ENCODE measurements at regions not wholly inside any gene's neighbourhood (a gene's known extent, or its start where the extent isn't known, plus 50 kb on each side); places are given as distances from the start of the nearest gene placed in this dataset.
"Not testable (repeated sequence)": the region's sequence is repeated elsewhere in the genome, so short reads cannot be mapped to it uniquely, and the experiment has no call there.

DNA sequence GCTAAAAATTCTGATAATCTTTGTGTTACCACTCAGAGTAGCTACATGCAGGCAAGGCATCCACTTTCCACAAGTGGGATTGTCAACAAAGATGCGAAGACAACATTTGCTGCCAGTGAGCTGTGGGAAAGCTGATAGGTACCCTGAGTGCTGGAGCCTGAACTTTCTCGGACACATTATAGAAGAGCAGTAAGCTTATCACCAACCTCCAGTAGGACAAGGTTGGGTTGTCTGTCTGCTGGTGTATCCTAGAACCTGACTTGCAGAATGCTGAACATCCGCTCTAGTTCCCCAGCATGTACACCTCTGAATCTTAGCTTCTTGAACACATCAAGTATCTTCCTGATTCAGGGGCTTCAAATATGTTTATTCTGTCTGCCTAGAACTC is 103.8 kb upstream of the PPM1H start:
- no peak for DNase-seq

DNA sequence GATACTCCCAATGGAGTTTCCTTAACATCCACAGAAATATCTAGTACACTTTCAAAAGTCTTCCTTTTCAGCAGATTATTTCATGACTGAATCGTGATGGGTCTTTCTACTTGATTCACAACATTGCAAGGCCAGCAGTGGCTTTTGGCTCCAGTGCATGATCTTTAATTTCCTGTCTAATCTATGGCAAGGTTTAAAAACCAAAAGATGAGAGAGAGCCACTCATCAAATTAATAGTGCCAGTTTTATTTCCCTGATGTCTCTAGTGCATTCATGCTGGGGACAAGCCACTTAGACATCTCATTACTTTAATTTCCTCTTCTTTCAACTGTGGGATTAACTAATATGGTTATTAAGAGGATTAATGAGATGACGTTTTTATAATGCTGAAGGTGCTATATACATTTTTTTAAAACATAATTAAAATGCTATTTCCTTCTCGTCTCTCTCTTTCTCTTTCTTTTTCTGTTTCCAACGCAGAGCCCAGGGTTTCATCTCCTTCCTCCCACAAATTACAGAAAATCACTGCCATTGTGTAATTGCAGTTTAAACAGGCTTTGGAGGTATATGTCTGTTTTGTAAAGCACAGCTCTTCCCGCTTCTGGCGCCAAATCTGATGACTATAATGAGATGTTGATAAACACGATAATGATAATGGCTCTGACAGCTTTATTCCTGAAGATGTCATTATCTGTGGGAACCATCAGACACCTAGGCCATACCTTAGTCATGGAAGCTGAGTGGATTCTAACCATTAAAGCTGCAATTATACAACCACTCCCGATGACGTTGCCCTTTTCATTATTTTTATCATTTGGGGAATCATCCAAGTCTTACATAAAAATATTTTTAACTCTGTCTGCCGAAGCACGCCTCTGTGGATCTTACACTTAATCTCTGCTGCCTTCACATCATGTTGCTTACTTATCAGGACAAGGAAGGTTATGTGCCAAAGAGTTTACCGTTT is 103.1 kb upstream of the PPM1H start:
- no peak for DNase-seq

DNA sequence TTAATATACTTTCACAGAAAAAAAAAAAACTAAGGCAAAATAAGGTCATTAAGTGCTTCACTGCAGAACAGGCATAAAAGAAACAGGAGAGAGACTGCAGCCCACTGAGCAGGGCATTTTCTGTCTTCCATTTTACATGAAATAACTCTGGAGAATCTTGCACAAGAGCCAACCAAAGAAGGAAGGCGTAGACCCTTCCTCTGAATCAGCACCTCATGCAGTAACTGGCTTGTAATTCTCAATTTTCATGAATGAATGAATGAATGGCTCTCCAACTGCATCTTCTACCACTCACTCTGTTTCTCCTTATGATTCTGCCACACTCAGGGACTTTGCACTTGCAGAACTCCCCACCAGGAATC is 102.0 kb upstream of the PPM1H start:
- DNase-seq: no peak

DNA sequence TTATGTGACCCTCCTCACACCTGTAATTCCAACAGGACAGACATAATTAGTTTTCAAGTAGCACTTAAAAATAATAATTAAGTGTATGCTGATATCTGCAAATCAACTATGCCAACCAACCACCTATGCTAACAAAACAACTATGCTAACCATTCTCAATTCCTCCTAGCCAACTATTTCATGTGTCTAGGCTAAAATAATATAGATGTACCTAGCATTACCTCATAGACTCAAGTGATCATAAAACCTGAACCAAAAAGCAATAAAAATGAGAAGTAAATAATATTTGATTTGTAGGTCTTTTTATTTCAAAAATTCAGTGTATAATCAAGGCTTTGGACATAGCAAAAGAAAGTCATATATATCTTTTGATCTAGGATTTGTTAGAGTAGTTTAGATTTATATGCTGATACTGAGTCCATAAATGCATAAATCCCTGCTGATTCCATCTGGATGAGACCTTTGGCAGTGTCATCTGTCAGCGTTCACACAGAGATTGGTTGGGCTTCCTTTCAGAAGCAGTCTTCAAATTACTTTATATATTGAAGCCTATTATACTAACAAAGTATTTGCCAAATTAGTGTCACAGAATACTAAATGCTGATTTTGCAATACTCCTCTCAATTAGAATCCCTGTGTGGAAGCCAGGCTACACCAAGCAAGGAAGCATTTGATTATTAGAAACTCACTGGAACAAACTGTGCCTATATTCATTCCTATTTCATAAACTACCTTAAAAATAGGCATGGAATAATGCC is 101.4 kb upstream of the PPM1H start:
- DNase-seq: no peak

DNA sequence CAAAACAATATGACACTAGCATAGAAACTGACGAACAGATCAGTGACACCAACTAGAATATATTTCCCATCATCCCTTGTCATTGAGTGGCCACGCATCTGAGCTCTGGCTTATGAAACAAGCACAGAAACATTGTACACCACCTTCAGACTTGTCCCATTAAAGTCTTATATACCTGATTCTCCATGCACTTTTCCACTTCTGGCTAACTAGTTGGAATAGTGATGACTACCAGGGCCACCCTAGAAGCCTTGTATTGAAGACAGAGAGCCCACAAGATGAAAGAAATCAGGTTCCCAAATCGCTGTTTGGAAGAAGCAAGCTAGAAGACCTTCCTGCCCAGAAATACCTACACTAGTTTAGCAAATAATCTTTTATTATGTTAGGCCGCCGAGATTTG is 99.7 kb upstream of the PPM1H start:
- no peak for DNase-seq

DNA sequence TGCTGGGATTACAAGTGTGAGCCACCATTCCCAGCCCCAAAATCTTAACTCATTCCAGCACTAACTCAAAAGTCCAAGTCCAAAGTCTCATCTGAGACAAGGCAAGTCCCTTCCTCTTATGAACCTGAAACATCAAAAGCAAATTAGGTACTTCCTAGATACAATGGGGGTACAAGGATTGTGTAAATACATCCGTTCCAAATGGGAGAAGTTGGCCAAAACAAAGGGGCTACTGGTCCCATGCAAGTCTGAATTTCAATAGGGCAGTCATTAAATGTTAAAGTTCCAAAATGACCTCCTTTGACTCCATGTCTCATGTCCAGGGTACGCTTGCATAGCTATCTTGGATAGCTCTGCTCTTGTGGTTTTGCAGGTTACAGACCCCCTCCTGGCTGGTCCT is 94.7 kb upstream of the PPM1H start:
- no peak for DNase-seq

DNA sequence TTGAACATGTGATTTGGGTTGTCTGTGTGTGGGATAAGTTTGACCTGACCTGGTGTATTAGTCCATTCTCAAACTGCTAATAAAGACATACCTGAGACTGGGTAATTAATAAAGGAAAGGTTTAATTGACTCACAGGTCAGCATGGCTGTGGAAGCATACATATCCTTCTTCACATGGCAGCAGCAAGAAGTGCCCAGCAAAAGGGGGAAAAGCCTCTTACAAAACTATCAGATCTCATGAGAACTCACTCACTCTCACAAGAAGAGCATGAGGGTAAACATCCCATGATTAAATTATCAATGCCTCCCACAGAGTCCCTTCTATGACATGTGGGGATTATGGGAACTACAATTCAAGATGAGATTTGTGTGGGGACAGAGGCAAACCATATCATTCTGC is 94.0 kb upstream of the PPM1H start:
- DNase-seq: no peak

DNA sequence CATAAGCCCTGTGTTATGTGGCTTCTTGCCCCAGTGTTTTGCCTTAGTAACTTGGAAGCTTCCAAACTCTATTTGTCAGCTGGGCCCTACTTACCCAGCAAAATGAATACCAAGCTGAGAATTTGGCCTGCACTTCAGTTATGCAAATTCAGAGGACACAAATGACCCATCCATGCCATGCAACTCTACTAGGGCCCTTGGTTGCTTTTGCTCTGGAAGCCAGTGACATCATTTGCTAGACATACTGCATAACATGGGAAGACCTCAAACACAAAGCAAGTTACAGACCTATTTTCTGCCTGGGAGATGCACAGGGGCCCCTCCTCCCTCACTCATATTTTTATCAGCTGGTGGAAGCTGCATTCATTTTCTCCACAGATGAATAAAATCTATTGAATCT is 90.2 kb upstream of the PPM1H start:
- DNase-seq: no peak

DNA sequence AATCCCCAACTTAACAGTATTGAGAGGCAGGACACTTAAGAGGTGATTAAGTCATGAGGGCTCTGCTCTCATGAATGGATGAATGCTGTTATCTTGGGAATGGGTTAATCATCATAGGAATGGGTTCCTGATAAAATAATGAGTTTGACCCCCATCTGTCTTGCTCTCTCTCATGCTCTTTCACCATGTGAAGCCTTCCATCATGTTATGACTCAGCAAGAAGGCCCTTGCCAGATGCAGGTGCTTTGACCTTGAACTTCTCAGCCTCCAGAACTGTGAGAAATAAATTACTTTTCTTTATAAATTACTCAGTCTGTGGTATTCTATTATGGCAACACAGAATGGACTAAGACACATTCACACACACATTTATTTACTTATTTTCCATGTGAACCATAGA is 89.0 kb upstream of the PPM1H start:
- no peak for DNase-seq

DNA sequence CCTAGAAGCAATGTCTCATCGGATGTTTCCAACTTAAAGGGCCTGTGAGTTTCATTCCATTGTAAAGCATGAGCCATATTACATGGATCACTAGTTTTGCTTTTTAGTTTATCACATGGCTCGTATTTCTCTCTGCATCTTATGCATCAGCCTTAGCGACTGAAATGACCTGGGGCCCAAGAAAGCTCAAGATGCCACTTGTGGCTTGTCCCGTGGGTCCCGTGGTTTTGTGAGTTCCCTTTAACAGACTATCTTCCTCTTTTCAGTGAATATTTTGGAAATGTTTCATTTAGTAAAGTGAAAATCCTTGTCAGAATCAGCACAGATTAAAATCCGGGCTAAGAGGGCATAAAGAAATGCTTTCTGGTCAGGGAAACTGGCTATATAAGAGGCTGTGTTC is 86.2 kb upstream of the PPM1H start:
- no peak for DNase-seq

DNA sequence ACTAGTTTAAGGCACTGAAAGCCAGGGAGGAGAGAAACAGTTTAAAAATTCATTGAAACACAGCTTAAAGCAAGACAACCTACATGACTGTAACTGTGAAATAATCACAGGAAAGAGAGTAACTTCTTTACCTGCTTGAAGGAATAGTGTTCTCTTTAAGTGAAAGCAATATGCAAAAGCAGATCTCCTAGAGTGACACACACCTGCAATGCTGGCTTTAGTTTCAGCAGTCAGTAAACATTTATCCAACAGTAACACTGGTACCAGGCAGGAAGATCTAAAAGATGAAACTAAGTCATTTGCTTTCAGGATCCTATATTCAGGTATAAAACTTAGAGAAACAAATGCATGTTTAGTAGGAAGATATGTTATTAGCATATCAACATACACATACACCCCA is 85.3 kb upstream of the PPM1H start:
- no peak for DNase-seq

DNA sequence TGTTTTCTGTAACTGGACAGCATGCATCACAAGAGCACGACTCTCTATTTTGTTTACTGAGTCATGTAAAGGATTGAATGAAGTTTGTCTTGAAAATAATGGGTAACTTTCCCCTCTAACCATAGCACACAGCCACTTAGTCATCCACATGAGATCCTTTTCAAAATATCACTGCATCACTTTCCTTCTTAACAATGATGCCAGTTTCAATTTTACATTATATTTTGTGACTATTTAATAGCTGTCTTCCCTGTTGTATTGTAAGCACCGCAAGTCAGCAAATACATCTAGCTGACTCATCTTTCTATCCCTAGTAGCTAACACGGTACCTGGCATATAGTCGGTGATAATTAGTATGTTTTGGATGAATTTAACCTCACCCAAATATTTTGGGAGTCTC is 83.3 kb upstream of the PPM1H start:
- no peak for DNase-seq

DNA sequence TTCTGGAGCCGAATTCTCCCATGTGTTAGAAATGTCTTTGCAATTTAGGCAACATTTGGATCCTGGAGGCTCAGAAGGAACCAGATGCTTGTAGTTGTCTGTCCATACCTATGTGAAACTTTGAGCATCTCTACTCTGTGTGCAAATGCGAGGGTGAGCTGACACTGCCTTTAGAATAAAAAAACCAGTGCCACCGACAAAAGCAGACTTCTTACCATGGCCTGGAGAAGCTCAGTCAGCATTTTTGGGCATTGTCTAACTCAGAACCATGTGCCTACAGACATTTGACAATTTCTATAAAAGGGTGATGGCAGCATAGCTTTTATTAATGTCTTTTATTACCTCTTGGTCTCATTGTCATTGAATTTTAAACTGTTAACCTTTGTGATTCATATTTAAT is 78.4 kb upstream of the PPM1H start:
- no peak for DNase-seq

DNA sequence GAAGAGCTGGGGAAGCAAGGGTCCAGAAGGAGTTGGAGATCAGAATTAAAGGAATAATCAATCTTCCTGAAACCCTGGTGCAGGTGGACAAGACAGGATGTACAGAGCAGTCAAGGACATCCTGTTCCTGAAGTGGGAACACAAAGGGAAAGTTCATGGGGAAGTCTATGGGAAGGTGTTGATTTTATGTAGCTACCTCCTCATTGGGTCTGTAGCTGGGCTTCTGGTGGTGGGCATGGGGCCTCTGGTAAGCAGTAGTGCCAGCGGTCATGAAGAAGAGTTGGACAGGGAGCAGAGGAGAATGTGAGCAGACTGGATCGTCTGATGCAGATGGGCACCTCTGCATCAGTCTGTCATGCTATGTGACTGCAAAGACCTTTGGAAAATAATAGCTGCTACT is 75.7 kb upstream of the PPM1H start:
- no peak for DNase-seq

DNA sequence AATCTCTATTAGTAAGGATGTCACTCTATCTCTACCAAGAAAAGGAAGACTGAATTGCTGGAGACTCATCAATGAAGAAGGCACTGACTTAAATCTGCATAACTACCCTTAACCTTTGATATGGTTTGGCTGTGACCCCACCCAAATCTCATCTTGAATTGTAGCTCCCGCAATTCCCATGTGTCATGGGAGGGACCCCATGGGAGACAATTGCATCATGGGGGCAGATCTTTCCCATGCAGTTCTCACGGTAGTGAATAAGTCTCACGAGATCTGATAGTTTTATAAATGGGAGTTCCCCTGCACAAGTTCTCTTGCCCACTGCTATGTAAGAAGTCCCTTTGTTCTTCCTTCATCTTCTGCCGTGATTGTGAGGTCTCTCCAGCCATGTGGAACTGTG is 73.4 kb upstream of the PPM1H start:
- DNase-seq: no peak

DNA sequence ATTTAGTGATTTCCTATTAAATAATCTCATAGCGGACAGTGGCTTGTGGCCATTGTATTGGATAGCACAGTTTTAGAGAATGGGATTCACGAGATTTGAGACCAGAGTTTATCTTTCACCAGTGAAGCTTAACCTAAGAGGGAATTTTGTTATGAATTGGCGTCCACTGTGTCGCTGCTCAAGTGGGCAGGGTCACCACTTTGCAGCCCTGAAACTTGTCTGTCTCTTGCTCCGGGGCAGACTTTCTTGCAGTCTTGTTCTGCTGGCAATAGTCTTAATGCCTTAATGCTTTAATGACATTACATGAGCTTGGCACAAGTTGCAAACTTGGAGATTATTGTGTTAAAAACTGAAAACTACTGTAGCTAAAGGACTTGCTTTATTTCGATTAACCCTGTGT is 72.8 kb upstream of the PPM1H start:
- no peak for DNase-seq

DNA sequence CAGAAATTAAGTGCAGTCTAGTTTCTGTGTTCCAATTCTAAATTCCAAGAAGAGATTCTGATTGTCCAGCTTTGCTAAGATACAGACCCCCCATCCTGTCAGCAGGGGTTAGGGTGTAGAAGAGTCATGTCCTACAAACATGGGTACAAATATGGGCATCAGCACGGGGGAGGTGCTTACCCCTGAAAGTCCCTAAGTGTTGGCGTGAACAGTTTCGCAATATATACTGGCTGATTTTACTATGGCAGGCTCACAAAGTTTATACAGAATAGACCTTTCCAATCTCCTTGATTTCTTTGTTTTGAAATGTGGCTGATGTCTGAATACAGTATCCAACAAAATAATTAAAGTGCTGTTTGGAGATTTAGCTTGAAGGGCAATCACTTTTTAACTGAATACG is 71.6 kb upstream of the PPM1H start:
- DNase-seq: no peak

DNA sequence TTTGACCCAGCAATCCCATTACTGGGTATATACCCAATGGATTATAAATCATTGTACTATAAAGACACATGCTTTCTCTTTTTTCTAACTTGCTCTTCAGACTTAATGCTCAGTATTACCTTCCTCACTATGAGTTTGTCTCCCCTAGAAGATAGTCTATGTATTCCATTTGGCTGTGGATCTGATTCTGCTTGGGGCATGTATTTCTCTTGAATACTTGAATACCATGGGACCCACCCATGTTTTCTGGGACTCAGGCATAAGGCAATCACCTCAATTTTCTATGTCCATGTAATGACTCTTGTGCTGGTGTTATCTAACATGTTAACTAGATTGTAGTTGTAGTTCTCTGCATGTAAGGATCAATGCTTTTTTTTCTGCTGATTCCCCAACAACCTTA is 70.4 kb upstream of the PPM1H start:
- no peak for DNase-seq

DNA sequence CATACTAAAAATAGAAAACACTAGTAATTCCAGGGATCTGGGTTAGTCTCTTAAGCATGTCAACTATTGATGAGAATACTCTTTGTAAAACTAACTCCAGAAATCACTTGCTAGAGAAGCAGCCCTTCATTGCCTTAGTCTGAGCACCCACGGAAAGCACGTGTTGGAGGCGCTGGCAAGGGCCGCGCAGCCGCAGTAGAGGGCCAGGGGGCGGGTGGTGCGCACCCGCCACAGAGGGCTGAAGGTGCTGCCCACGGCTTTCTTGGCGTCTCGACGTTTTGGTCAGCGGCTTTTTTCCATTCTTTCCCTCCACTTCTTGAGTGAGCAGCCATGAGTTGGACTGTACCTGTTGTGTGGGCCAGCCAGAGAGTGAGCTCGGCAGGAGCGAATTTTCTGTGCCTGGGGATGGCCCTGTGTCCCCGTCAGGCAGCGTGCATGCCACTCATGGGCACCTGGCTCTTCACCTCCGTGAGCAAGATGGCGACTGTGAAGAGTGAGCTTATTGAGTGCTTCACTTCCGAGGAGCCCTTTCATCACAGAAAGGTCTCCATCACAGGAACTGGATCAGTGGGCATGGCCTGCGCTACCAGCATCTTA is 68.4 kb upstream of the PPM1H start:
- no peak for DNase-seq

DNA sequence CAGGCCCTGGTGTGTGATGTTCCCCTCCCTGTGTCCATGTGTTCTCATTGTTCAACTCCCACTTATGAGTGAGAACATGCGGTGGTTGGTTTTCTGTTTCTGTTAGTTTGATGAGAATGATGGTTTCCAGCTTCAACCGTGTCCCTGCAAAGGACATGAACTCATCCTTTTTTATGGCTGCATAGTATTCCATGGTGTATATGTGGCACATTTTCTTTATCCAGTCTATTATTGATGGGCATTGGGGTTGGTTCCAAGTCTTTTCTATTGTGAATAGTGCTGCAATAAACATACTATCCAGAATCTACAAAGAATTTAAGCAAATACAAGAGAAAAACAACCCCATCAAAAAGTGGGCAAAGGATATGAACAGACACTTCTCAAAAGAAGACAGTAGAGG is 67.1 kb upstream of the PPM1H start:
- DNase-seq: not testable (repeated sequence)

DNA sequence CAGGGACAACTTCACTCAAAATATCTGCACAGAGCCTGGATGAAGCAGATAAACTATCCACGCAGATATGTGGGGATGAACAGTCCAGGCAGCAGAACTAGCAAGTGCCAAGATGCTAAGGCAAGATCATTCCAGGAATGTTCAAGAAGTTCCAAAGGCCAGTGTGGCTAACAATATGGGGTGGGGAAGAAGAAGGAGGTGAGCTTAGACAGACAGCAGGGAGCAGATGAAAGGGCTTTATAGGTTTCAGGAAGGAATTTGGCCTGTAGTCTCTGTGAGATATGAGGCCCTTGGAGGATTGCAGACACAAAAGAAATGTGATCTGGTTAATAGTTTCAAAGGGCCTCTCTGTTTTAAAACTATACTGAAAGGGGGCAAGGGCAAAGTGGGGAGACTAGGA is 63.5 kb upstream of the PPM1H start:
- DNase-seq: no peak

DNA sequence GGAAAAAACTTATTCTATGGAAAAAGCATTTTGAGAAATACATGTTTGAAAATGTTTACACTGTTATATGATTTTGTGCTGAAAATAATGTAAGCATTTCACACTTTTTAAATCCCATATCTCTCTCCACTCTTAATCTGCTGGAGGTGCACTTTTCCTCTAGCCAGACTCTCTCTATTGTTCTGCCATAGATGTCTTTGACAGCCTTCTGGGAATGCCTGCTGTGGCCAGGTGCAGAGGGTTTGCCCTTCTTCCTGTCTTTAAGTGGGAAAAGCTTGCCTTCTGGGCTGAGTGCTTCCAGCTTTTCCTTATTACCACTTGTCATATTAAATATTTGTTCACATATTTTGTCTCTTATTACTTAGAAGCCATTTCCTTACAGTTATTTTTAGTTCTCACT is 60.1 kb upstream of the PPM1H start:
- no peak for DNase-seq

DNA sequence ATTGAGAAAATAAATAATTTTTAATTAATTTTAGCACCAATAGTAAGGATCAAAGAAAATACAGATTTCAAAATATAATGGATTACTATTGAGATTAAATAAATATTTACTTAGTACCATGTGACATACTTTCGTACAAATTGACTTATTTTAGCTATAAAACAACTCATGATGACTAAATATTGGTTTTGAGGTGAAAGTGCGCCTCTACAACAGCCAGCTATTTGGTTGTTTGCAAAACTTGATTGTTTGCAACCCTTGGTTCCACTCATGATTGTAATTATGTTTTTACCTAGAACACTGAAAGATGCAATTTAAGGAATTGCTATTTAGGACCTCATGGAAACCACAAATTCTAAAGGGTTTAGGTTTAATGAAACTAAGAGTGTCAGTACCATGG is 51.9 kb upstream of the PPM1H start:
- DNase-seq: no peak
